HG03280 (cell line): ENCODE measurements at regions not wholly inside any gene's neighbourhood (a gene's known extent, or its start where the extent isn't known, plus 50 kb on each side); places are given as distances from the start of the nearest gene placed in this dataset.

Experiments
- ATAC-seq: cut with Tn5 transposase; IDR thresholded peaks from one replicate; pipeline ENCODE4 v1.9.1; 2021; ENCODE audit warnings: mild to moderate bottlenecking, moderate library complexity; ENCODE audit not compliant: unreplicated experiment

- no peak for ATAC-seq
These were observed 53.2 kb upstream of the FSTL4 start for GRCh38 chr5:133665571-133665970.

GRCh38 chr5:133664422-133664821 lies 52.1 kb upstream of the FSTL4 start:
- ATAC-seq: no peak

GRCh38 chr5:133663397-133664054 lies 51.2 kb upstream of the FSTL4 start:
- no peak for ATAC-seq

GRCh38 chr5:133662578-133662977 lies 50.2 kb upstream of the FSTL4 start:
- ATAC-seq: no peak
